ENCODE measurements at regions not wholly inside any gene's neighbourhood (a gene's known extent, or its start where the extent isn't known, plus 50 kb on each side); places are given as distances from the start of the nearest gene placed in this dataset.

GRCh38 chr16:60674241-60674640 lies 1362.0 kb downstream of the CDH8 start:
- TF ChIP-seq CTCF (IDR thresholded peaks at IDR 0.05) (no peak), POLR2A (IDR thresholded peaks at IDR 0.05) (no peak)

Measured in uterus (tissue), 2 donors.